Glutamatergic neuron (in vitro differentiated cells): ENCODE measurements at regions not wholly inside any gene's neighbourhood (a gene's known extent, or its start where the extent isn't known, plus 50 kb on each side); places are given as distances from the start of the nearest gene placed in this dataset.
A peak's percentile ranks its signal among the peaks of the same experiment; 100 is the strongest.

Experiments used
- DNase-seq: peaks from one replicate; pipeline ENCODE4 v3.0.0; 2022
- H3K27ac Mint-ChIP-seq: one replicate; pipeline ENCODE4 v1.8.0; 2020; ENCODE audit warnings: mild to moderate bottlenecking, mixed read lengths, inconsistent platforms; ENCODE audit not compliant: unreplicated experiment
- H3K27me3 Mint-ChIP-seq: one replicate; pipeline ENCODE4 v1.8.0; 2020; ENCODE audit warnings: mild to moderate bottlenecking, moderate library complexity, mixed read lengths, inconsistent platforms; ENCODE audit not compliant: unreplicated experiment
- H3K36me3 Mint-ChIP-seq: one replicate; pipeline ENCODE4 v1.8.0; 2020; ENCODE audit warnings: mild to moderate bottlenecking, mixed read lengths, inconsistent platforms; ENCODE audit not compliant: unreplicated experiment
- H3K4me1 Mint-ChIP-seq: one replicate; pipeline ENCODE4 v1.8.0; 2020; ENCODE audit warnings: mild to moderate bottlenecking, low read depth, mixed read lengths, inconsistent platforms; ENCODE audit not compliant: unreplicated experiment
- H3K4me3 Mint-ChIP-seq: one replicate; pipeline ENCODE4 v1.8.0; 2020; ENCODE audit warnings: mild to moderate bottlenecking, mixed read lengths, inconsistent platforms; ENCODE audit not compliant: unreplicated experiment
- H3K9me3 Mint-ChIP-seq: one replicate; pipeline ENCODE4 v1.8.0; 2020; ENCODE audit warnings: mild to moderate bottlenecking, moderate library complexity, mixed read lengths, inconsistent platforms; ENCODE audit not compliant: unreplicated experiment
- TF ChIP-seq, protein P1 (sequence below): fragments of 200-600 bp; sonication (generic); IDR thresholded peaks from one replicate; pipeline ENCODE4 v1.5.0; 2021; ENCODE audit not compliant: partially characterized antibody, unreplicated experiment

GRCh38 chr4:106851726-106852125 lies 184.4 kb downstream of the DKK2 start:
- TF ChIP-seq, protein P1, sequence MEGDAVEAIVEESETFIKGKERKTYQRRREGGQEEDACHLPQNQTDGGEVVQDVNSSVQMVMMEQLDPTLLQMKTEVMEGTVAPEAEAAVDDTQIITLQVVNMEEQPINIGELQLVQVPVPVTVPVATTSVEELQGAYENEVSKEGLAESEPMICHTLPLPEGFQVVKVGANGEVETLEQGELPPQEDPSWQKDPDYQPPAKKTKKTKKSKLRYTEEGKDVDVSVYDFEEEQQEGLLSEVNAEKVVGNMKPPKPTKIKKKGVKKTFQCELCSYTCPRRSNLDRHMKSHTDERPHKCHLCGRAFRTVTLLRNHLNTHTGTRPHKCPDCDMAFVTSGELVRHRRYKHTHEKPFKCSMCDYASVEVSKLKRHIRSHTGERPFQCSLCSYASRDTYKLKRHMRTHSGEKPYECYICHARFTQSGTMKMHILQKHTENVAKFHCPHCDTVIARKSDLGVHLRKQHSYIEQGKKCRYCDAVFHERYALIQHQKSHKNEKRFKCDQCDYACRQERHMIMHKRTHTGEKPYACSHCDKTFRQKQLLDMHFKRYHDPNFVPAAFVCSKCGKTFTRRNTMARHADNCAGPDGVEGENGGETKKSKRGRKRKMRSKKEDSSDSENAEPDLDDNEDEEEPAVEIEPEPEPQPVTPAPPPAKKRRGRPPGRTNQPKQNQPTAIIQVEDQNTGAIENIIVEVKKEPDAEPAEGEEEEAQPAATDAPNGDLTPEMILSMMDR = no peak
- Mint-ChIP-seq H3K36me3 (no peaks in the 10 kb centered on the region), H3K27me3 (no peaks in the 10 kb centered on the region), H3K9me3 (no peaks in the 10 kb centered on the region), H3K27ac (no peak overlapping the region), H3K4me3 (no peak overlapping the region), H3K4me1 (no peaks in the 10 kb centered on the region)
- no peak for DNase-seq

DNA sequence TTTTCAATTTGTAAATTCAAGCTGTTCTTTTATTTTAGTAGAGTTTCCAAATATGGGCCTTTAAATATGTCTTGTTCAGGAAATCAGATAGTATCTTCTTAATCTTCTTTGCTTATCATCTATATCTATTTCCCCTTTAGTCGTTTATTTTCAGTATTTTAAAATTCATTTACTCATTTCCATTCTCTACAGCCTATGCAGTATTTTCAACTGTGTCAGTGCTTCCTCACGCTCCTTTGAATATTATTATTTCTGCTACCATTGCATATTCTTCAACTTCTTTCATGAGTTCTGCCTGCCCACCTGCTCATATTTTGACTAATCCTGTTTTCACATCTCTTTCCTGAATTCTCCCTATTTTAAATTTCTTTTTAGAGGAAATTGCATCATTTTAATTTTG lies 185.4 kb downstream of the DKK2 start:
- no peaks in the 10 kb centered on the region for H3K9me3 Mint-ChIP-seq
- no peaks in the 10 kb centered on the region for H3K36me3 Mint-ChIP-seq

GRCh38 chr4:106835919-106836318 lies 200.2 kb downstream of the DKK2 start:
- no peaks in the 10 kb centered on the region for H3K27me3 Mint-ChIP-seq
- no peaks in the 10 kb centered on the region for H3K9me3 Mint-ChIP-seq
- H3K4me3 Mint-ChIP-seq = no peak overlapping the region
- peaks cover 8% of the 10 kb centered on the region for H3K36me3 Mint-ChIP-seq
- H3K27ac Mint-ChIP-seq = no peak overlapping the region
- TF ChIP-seq, protein P1 = no peak
- H3K4me1 Mint-ChIP-seq = no peaks in the 10 kb centered on the region
- no peak for DNase-seq

More for the DNA sequence above, 185.4 kb downstream of the DKK2 start:
- H3K4me3 Mint-ChIP-seq = no peak overlapping the region
- H3K27me3 Mint-ChIP-seq = no peaks in the 10 kb centered on the region
- DNase-seq = no peak
- H3K27ac Mint-ChIP-seq = no peak overlapping the region
- TF ChIP-seq, protein P1 = no peak
- no peaks in the 10 kb centered on the region for H3K4me1 Mint-ChIP-seq

- Mint-ChIP-seq H3K4me3 (no peak overlapping the region), H3K27ac (no peak overlapping the region), H3K27me3 (no peaks in the 10 kb centered on the region), H3K4me1 (no peaks in the 10 kb centered on the region), H3K36me3 (no peaks in the 10 kb centered on the region), H3K9me3 (no peaks in the 10 kb centered on the region)
- TF ChIP-seq, protein P1 = no peak
- DNase-seq = no peak
These were observed 205.2 kb downstream of the DKK2 start for GRCh38 chr4:106830879-106831278.

- peaks cover 9% of the 10 kb centered on the region for H3K4me1 Mint-ChIP-seq
- TF ChIP-seq, protein P1 = peak; percentile 45
- H3K9me3 Mint-ChIP-seq = peaks cover 3% of the 10 kb centered on the region
- no peak overlapping the region for H3K4me3 Mint-ChIP-seq
- no peak for DNase-seq
- no peaks in the 10 kb centered on the region for H3K27me3 Mint-ChIP-seq
- H3K27ac Mint-ChIP-seq = no peak overlapping the region
- peaks cover 13% of the 10 kb centered on the region for H3K36me3 Mint-ChIP-seq
These were observed 217.3 kb downstream of the DKK2 start for GRCh38 chr4:106818764-106819163.
